Right lobe of liver (tissue), 4 donors: ENCODE measurements at regions not wholly inside any gene's neighbourhood (a gene's known extent, or its start where the extent isn't known, plus 50 kb on each side); places are given as distances from the start of the nearest gene placed in this dataset.

Experiments used
- POLR2A ChIP-seq: fragments of 450-650 bp; IDR thresholded peaks from one replicate; pipeline ENCODE4 v1.6.1; 2017; ENCODE audit warnings: antibody characterized with exemption, mild to moderate bottlenecking
- TF ChIP-seq, protein P1 (sequence below), 4 donors: fragments of 200-600 bp in 3 of 4; fragments of 450-650 bp in 1 of 4; IDR thresholded peaks; one replicate each; pipeline versions ENCODE4 v1.5.1 to v1.8.0; 2016 to 2022; ENCODE audit warnings: antibody characterized with exemption in 4 of 4, mild to moderate bottlenecking in 2 of 4
- donor health status: DM: no; HTN: no; CAD: no.
- donor health status: DM: no; HTN: no; CAD: no.
- donor health status: DM: no; HTN: yes; CAD: no.

DNA sequence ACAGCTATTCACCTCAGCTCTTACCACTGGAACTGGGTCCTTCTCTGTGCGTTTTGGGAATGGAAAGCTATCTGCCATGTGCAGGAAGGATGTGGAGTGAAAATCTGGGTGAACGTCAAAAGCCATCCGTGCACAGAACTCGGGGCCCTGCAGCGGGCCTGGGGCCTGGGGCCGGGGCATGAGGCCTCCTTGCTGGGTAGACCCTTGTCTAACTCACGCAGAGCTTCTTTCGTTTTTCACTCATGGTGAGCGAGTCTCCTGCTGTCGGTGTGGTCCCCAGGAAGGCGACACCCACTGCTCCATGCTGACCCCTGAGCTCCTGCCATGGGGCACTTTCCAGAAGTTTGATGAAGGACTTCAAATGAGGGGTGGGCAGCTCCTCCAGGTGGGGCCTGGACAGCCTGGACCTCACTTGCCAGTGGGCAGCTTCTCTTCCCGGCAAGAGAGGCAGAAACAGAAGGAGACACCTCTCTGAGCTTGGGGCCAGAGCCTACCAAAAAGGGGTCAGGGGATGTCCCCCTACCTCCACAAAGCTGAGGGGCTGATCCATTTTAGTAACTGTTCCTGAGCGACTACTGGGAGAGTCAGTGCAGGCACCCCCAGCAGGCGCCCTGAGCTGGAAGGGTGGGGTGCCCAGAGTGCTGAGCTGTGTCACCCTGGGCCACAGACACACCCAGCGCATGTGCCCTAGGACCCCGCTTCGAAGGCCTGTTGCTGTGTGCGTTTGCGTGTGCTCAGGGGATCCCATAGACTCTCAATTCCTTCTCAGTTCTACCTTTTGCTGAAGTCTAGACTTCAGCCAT, 117.7 kb upstream of the HDAC4 start:
- TF ChIP-seq, protein P1, sequence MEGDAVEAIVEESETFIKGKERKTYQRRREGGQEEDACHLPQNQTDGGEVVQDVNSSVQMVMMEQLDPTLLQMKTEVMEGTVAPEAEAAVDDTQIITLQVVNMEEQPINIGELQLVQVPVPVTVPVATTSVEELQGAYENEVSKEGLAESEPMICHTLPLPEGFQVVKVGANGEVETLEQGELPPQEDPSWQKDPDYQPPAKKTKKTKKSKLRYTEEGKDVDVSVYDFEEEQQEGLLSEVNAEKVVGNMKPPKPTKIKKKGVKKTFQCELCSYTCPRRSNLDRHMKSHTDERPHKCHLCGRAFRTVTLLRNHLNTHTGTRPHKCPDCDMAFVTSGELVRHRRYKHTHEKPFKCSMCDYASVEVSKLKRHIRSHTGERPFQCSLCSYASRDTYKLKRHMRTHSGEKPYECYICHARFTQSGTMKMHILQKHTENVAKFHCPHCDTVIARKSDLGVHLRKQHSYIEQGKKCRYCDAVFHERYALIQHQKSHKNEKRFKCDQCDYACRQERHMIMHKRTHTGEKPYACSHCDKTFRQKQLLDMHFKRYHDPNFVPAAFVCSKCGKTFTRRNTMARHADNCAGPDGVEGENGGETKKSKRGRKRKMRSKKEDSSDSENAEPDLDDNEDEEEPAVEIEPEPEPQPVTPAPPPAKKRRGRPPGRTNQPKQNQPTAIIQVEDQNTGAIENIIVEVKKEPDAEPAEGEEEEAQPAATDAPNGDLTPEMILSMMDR (IDR thresholded peaks at IDR 0.05), result no peak
- TF ChIP-seq POLR2A, result no peak
